H9 (cell line): ENCODE measurements at regions not wholly inside any gene's neighbourhood (a gene's known extent, or its start where the extent isn't known, plus 50 kb on each side); places are given as distances from the start of the nearest gene placed in this dataset.

Source experiments
- DNase-seq: peaks from one replicate; pipeline ENCODE4 v3.0.0-alpha.2; 2017
- H2AFZ ChIP-seq: one replicate; pipeline ENCODE4 v1.6.1; 2013; ENCODE audit warnings: mild to moderate bottlenecking, low read length, control low read depth, moderate library complexity
- H2AK5ac ChIP-seq: 2 replicates; pipeline ENCODE4 v1.6.1; 2013; ENCODE audit warnings: low read length, control low read depth, mixed read lengths; ENCODE audit not compliant: insufficient read length
- H2BK120ac ChIP-seq: one replicate; pipeline ENCODE4 v1.6.1; 2013; ENCODE audit warnings: low read depth, mild to moderate bottlenecking, low read length, control low read depth, inconsistent platforms; ENCODE audit not compliant: poor library complexity, severe bottlenecking
- H2BK12ac ChIP-seq: 2 replicates; pipeline ENCODE4 v1.6.1; 2013; ENCODE audit warnings: low read length, control low read depth, mixed read lengths, low read depth; ENCODE audit not compliant: insufficient read length
- H2BK15ac ChIP-seq: 2 replicates; pipeline ENCODE4 v1.6.1; 2013; ENCODE audit warnings: low read depth, low read length, control low read depth
- H2BK20ac ChIP-seq: one replicate; pipeline ENCODE4 v1.6.1; 2013; ENCODE audit warnings: low read depth, mild to moderate bottlenecking, low read length, control low read depth, inconsistent platforms; ENCODE audit not compliant: poor library complexity, severe bottlenecking
- H2BK5ac ChIP-seq: 2 replicates; pipeline ENCODE4 v1.6.1; 2013; ENCODE audit warnings: low read length, control low read depth, mixed read lengths; ENCODE audit not compliant: insufficient read length
- H3K14ac ChIP-seq: 2 replicates; pipeline ENCODE4 v1.6.1; 2013; ENCODE audit warnings: low read length, control low read depth; ENCODE audit not compliant: insufficient read depth
- H3K18ac ChIP-seq: 2 replicates; pipeline ENCODE4 v1.6.1; 2013; ENCODE audit warnings: low read depth, mild to moderate bottlenecking, mixed read lengths, low read length, control low read depth; ENCODE audit not compliant: insufficient read length
- H3K23ac ChIP-seq: 2 replicates; pipeline ENCODE4 v1.6.1; 2013; ENCODE audit warnings: low read length, control low read depth, mixed read lengths, low read depth; ENCODE audit not compliant: insufficient read length
- H3K23me2 ChIP-seq: 2 replicates; pipeline ENCODE4 v1.6.1; 2013; ENCODE audit warnings: low read depth, mild to moderate bottlenecking, mixed read lengths, low read length, control low read depth; ENCODE audit not compliant: insufficient read length, poor library complexity, severe bottlenecking
- H3K27ac ChIP-seq: 2 replicates; pipeline ENCODE4 v1.5.1; 2013; ENCODE audit warnings: low read length, control low read depth, mixed read lengths, low read depth; ENCODE audit not compliant: insufficient read length
- H3K27me3 ChIP-seq: 2 replicates; pipeline ENCODE4 v1.6.1; 2013; ENCODE audit warnings: low read length, control low read depth, inconsistent platforms; ENCODE audit not compliant: insufficient read depth
- H3K4ac ChIP-seq: 2 replicates; pipeline ENCODE4 v1.6.1; 2013; ENCODE audit warnings: low read depth, mild to moderate bottlenecking, control low read depth, inconsistent platforms, low read length, moderate library complexity
- H3K4me1 ChIP-seq: 2 replicates; pipeline ENCODE4 v1.6.1; 2013; ENCODE audit warnings: low read length, control low read depth, inconsistent platforms; ENCODE audit not compliant: insufficient read depth
- H3K4me2 ChIP-seq: 2 replicates; pipeline ENCODE4 v1.6.1; 2013; ENCODE audit warnings: low read length, control low read depth, mixed read lengths; ENCODE audit not compliant: insufficient read length, insufficient read depth
- H3K56ac ChIP-seq: 2 replicates; pipeline ENCODE4 v1.6.1; 2013; ENCODE audit warnings: low read depth, mild to moderate bottlenecking, mixed read lengths, low read length, control low read depth; ENCODE audit not compliant: insufficient read length
- H3K79me1 ChIP-seq: 2 replicates; pipeline ENCODE4 v1.6.1; 2013; ENCODE audit warnings: low read depth, mild to moderate bottlenecking, moderate library complexity, low read length, control low read depth, inconsistent platforms; ENCODE audit not compliant: insufficient read depth, poor library complexity, severe bottlenecking
- H3K79me2 ChIP-seq: 2 replicates; pipeline ENCODE4 v1.6.1; 2013; ENCODE audit warnings: low read length, control low read depth, inconsistent platforms; ENCODE audit not compliant: insufficient read depth
- H3K9ac ChIP-seq: 2 replicates; pipeline ENCODE4 v1.6.1; 2013; ENCODE audit warnings: low read length, control low read depth, mixed read lengths; ENCODE audit not compliant: insufficient read length; ENCODE audit errors: extremely low read depth
- H3K9me3 ChIP-seq: one replicate; pipeline ENCODE4 v1.6.1; 2013; ENCODE audit warnings: low read depth, low read length, inconsistent platforms; ENCODE audit not compliant: control insufficient read depth
- H3T11ph ChIP-seq: one replicate; pipeline ENCODE4 v1.6.1; 2013; ENCODE audit warnings: mild to moderate bottlenecking, low read length, control low read depth, inconsistent platforms
- H4K20me1 ChIP-seq: one replicate; pipeline ENCODE4 v1.6.1; 2013; ENCODE audit not compliant: control insufficient read depth, insufficient read length, insufficient read depth
- H4K5ac ChIP-seq: 2 replicates; pipeline ENCODE4 v1.6.1; 2013; ENCODE audit warnings: low read depth, mild to moderate bottlenecking, mixed read lengths, low read length, control low read depth; ENCODE audit not compliant: insufficient read length
- H4K8ac ChIP-seq: replicated peaks from 2 replicates; pipeline ENCODE4 v1.6.1; 2013; ENCODE audit warnings: low read length, control low read depth, mixed read lengths, low read depth; ENCODE audit not compliant: insufficient read length
- H4K91ac ChIP-seq: 2 replicates; pipeline ENCODE4 v1.6.1; 2013; ENCODE audit warnings: low read depth, mild to moderate bottlenecking, moderate library complexity, mixed read lengths, low read length, control low read depth; ENCODE audit not compliant: insufficient read length
- H3K27ac Mint-ChIP-seq, 3 experiments: 2 replicates in 2 of 3; 3 replicates in 1 of 3; pipeline ENCODE4 v1.8.0; 2020 to 2021; ENCODE audit warnings: mixed read lengths in 3 of 3, mild to moderate bottlenecking in 1 of 3, moderate library complexity in 1 of 3
- H3K27me3 Mint-ChIP-seq: 2 replicates; pipeline ENCODE4 v1.8.0; 2021; ENCODE audit warnings: low read depth, mild to moderate bottlenecking, moderate library complexity, mixed read lengths
- H3K36me3 Mint-ChIP-seq, 3 experiments: 2 replicates in 2 of 3; 3 replicates in 1 of 3; pipeline ENCODE4 v1.8.0; 2020 to 2021; ENCODE audit warnings: low read depth in 3 of 3, mixed read lengths in 3 of 3; ENCODE audit not compliant: insufficient read depth in 1 of 3
- H3K4me1 Mint-ChIP-seq, 2 experiments: 2 replicates each; pipeline ENCODE4 v1.8.0; 2020; ENCODE audit warnings: mixed read lengths in 2 of 2
- H3K4me3 Mint-ChIP-seq, 2 experiments: 2 replicates in 1 of 2; 3 replicates in 1 of 2; pipeline ENCODE4 v1.8.0; 2020 to 2021; ENCODE audit warnings: mild to moderate bottlenecking in 2 of 2, mixed read lengths in 2 of 2, moderate library complexity in 1 of 2
- H3K9me3 Mint-ChIP-seq, 2 experiments: 2 replicates in 1 of 2; 3 replicates in 1 of 2; pipeline ENCODE4 v1.8.0; 2020; ENCODE audit warnings: mild to moderate bottlenecking in 2 of 2, mixed read lengths in 2 of 2, moderate library complexity in 1 of 2
- CTCF ChIP-seq: fragments of 200-600 bp; sonication (generic); conservative IDR thresholded peaks from 3 replicates; pipeline ENCODE4 v1.8.0; 2021; ENCODE audit warnings: antibody characterized with exemption, mild to moderate bottlenecking
- WGBS: extraction: QIAGEN DNeasy Blood & Tissue Kit; methylation state at CpG from one replicate; pipeline ENCODE4 v1.1.7; 2013; ENCODE audit warnings: missing lambda C conversion rate, low lambda C conversion rate, mixed read lengths; ENCODE audit not compliant: insufficient read length; ENCODE audit errors: extremely low coverage; 5-methylcytosine and 5-hydroxymethylcytosine counted together

- H3K27me3 Mint-ChIP-seq, result no peaks in the 10 kb centered on the region
Observed at GRCh38 chrX:43165343-43165920, 387.5 kb upstream of the PPP1R2C start.

More at GRCh38 chrX:43165343-43165920, 387.5 kb upstream of the PPP1R2C start:
- Histone ChIP-seq H3K9ac (no peak overlapping the region), H3K27me3 (no peaks in the 10 kb centered on the region), H2AFZ (no peak overlapping the region), H3T11ph (no peak overlapping the region), H3K9me3 (no peaks in the 10 kb centered on the region), H2AK5ac (no peak overlapping the region), H3K27ac (no peak overlapping the region), H3K23ac (no peak overlapping the region), H3K4ac (no peak overlapping the region), H3K14ac (no peak overlapping the region), H4K20me1 (no peaks in the 10 kb centered on the region), H2BK12ac (no peak overlapping the region), H3K4me1 (no peaks in the 10 kb centered on the region), H3K18ac (no peak overlapping the region), H3K79me2 (no peaks in the 10 kb centered on the region), H4K91ac (no peak overlapping the region), H4K8ac (no peak overlapping the region), H3K23me2 (no peaks in the 10 kb centered on the region), H2BK20ac (no peak overlapping the region), H3K79me1 (no peaks in the 10 kb centered on the region), H2BK120ac (no peak overlapping the region), H2BK5ac (no peak overlapping the region), H2BK15ac (no peak overlapping the region), H3K4me2 (no peak overlapping the region), H3K56ac (no peak overlapping the region), H4K5ac (no peak overlapping the region)
- Mint-ChIP-seq H3K4me1 (peaks cover 10 to 11% of the 10 kb centered on the region in 2 experiments), H3K27ac (no peak overlapping the region; a peak in 1 of 7 replicates), H3K4me3 (no peak overlapping the region), H3K9me3 (peaks cover 24 to 42% of the 10 kb centered on the region in 2 experiments; a peak in 4 of 5 replicates), H3K36me3 (peaks cover 2 to 25% (median 9%) of the 10 kb centered on the region in 3 experiments)
- no peak for TF ChIP-seq CTCF
- no peak for DNase-seq
- WGBS, result no CpG with 5 or more reads among the region's 5 CpGs
